ENCODE measurements at regions not wholly inside any gene's neighbourhood (a gene's known extent, or its start where the extent isn't known, plus 50 kb on each side); places are given as distances from the start of the nearest gene placed in this dataset.

GRCh38 chr12:58980768-58981167 is 60.5 kb upstream of the LRIG3 start:
- no peak for DNase-seq (ENCODE audit: low read depth)

DNA sequence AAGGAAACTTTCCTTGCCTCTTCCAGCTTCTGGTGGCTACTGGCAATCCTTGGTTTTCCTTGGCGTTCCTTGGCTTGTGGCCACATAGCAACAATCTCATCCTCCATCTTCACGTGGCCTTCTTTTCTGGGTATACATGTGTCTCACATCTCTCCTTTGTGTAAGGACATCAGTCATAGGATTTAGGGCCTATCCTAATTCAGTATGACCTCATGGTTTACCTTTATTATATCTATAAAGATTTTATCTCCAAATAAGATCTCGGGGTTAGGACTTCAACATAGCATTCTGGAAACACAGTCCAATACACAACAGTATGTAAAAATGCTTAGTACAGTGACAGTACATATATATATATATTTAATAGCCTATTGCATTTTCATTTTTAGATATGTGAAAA is 58.4 kb upstream of the LRIG3 start:
- no peak for DNase-seq (ENCODE audit: low read depth)

- no peak for DNase-seq (ENCODE audit: low read depth)
Observed at GRCh38 chr12:58977476-58977875, 57.2 kb upstream of the LRIG3 start.

- DNase-seq (ENCODE audit: low read depth): no peak
Observed at GRCh38 chr12:58976146-58976545, 55.8 kb upstream of the LRIG3 start.

Data from GM04503 (cell line).